RWPE2 (cell line): ENCODE measurements at regions not wholly inside any gene's neighbourhood (a gene's known extent, or its start where the extent isn't known, plus 50 kb on each side); places are given as distances from the start of the nearest gene placed in this dataset.

Source experiments
- ATAC-seq: fragments of 200-7000 bp; cut with Tn5 transposase; 3 replicates; pipeline ENCODE4 v1.9.1; 2021; ENCODE audit warnings: low read depth
- DNase-seq: peaks from one replicate; pipeline ENCODE4 v3.0.0-alpha.2; 2020; ENCODE audit warnings: low spot score
- H3K27ac ChIP-seq: fragments of 450-650 bp; 2 replicates; pipeline ENCODE4 v1.5.1; 2017; ENCODE audit warnings: mild to moderate bottlenecking; ENCODE audit not compliant: poor library complexity, severe bottlenecking
- H3K27me3 ChIP-seq: fragments of 250-450 bp; sonication (Bioruptor Pico); 2 replicates; pipeline ENCODE4 v1.5.1; 2021; ENCODE audit warnings: mild to moderate bottlenecking, moderate library complexity; ENCODE audit not compliant: insufficient read depth, poor library complexity, severe bottlenecking
- H3K36me3 ChIP-seq: fragments of 250-450 bp; sonication (Bioruptor Pico); 2 replicates; pipeline ENCODE4 v1.5.1; 2020; ENCODE audit warnings: low read depth, mild to moderate bottlenecking, moderate library complexity
- H3K4me1 ChIP-seq: fragments of 250-450 bp; sonication (Bioruptor Pico); 2 replicates; pipeline ENCODE4 v1.5.1; 2021; ENCODE audit warnings: mild to moderate bottlenecking, moderate library complexity; ENCODE audit not compliant: insufficient read depth, poor library complexity, severe bottlenecking
- H3K4me3 ChIP-seq: fragments of 250-450 bp; sonication (Bioruptor Pico); 2 replicates; pipeline ENCODE4 v1.5.1; 2021; ENCODE audit warnings: mild to moderate bottlenecking, moderate library complexity; ENCODE audit not compliant: severe bottlenecking
- H3K9me3 ChIP-seq: fragments of 250-450 bp; sonication (Bioruptor Pico); 2 replicates; pipeline ENCODE4 v1.5.1; 2021; ENCODE audit warnings: mild to moderate bottlenecking, moderate library complexity; ENCODE audit not compliant: severe bottlenecking
- TF ChIP-seq, protein P1 (sequence below): fragments of 450-650 bp; IDR thresholded peaks from one replicate; pipeline ENCODE4 v1.5.1; 2017; ENCODE audit warnings: mild to moderate bottlenecking, moderate library complexity; ENCODE audit not compliant: poor library complexity, severe bottlenecking

DNA sequence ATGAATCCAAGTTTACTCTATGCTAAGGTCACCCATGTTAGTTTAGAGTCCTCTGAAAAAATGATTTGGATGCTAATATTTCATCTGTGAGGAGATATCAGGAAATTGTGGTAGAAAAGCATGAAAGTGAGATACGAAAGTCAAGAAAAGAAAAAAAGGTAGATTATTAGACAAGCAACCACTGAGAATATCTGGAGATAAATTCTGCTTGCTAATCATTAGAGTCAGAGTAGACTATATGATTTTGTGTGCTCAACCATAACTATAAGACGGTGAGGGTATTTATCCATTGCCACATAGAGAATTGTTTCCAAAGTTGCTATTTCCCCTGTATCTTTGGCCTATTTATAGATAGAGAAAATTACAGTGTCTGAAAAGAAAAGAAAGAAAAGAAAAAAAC lies 706.7 kb downstream of the SLITRK5 start:
- Histone ChIP-seq H3K4me1 (no peaks in the 10 kb centered on the region), H3K9me3 (no peaks in the 10 kb centered on the region), H3K27me3 (no peaks in the 10 kb centered on the region), H3K36me3 (no peaks in the 10 kb centered on the region), H3K27ac (no peak overlapping the region), H3K4me3 (no peak overlapping the region)
- TF ChIP-seq, protein P1, sequence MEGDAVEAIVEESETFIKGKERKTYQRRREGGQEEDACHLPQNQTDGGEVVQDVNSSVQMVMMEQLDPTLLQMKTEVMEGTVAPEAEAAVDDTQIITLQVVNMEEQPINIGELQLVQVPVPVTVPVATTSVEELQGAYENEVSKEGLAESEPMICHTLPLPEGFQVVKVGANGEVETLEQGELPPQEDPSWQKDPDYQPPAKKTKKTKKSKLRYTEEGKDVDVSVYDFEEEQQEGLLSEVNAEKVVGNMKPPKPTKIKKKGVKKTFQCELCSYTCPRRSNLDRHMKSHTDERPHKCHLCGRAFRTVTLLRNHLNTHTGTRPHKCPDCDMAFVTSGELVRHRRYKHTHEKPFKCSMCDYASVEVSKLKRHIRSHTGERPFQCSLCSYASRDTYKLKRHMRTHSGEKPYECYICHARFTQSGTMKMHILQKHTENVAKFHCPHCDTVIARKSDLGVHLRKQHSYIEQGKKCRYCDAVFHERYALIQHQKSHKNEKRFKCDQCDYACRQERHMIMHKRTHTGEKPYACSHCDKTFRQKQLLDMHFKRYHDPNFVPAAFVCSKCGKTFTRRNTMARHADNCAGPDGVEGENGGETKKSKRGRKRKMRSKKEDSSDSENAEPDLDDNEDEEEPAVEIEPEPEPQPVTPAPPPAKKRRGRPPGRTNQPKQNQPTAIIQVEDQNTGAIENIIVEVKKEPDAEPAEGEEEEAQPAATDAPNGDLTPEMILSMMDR = no peak
- DNase-seq = no peak
- no peak for ATAC-seq

DNA sequence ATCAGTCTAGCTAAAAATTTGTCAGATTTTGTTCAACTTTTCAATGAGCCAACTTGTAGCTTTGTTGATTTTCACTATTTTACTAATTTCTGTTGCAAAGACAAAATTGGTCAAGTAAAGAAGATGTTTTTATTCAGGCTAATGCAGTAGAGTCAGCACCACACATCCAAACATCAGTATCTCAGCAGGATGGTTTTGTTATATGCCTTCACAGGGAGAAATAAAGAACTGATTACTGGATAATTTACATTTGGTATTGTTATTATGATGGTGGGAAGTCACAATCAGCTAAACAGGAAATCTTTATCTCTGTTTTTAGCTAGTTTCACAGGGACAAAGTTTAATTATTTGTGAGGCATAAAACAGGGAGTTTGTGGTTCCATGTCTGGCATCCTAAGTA lies 713.4 kb downstream of the SLITRK5 start:
- no peak for DNase-seq
- Histone ChIP-seq H3K27ac (no peak overlapping the region), H3K9me3 (no peaks in the 10 kb centered on the region), H3K27me3 (no peaks in the 10 kb centered on the region), H3K4me3 (no peak overlapping the region), H3K4me1 (no peaks in the 10 kb centered on the region), H3K36me3 (no peaks in the 10 kb centered on the region)
- ATAC-seq = no peak
- TF ChIP-seq, protein P1 = no peak

DNA sequence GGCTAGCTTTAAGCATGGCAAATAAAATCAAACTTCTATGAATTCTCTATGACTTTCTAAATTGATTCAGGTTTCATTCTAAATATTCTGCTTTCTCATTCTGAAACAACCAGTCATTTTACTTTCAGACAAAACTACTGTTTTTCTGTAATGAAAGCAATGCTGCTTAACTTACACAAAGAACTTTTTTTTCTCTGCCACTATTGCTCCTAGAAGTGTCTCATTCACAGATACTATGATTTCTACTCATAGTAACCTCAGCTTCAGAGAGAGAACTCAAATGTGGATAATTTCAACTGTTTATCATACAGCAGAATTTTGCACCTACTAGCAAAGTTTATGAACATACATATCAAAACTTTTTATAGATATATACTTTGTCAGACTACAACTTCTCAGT lies 724.6 kb downstream of the SLITRK5 start:
- Histone ChIP-seq H3K9me3 (no peaks in the 10 kb centered on the region), H3K4me1 (no peaks in the 10 kb centered on the region), H3K27ac (no peak overlapping the region), H3K4me3 (no peak overlapping the region), H3K36me3 (no peaks in the 10 kb centered on the region), H3K27me3 (no peaks in the 10 kb centered on the region)
- DNase-seq (no peak), ATAC-seq (no peak)
- TF ChIP-seq, protein P1 = no peak

DNA sequence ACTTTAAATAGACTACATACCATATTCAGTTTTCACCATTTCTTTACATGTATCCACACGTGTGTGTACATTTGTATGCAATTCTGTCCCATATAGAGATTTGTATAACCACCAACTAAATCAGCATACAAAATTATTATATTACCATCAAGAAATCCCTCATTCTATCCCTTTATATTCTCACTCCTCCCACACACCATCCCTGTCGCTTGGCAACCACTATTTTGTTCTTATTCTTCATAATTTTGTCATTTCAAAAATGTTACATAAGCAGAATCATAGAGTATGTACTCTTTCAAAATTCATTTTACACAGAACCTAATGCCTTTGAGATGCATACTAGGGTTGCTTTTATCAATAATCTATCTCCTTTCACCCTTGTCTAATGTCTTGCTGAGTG lies 740.5 kb downstream of the SLITRK5 start:
- Histone ChIP-seq H3K4me3 (no peak overlapping the region), H3K9me3 (no peaks in the 10 kb centered on the region), H3K36me3 (no peaks in the 10 kb centered on the region; the same call in 1 of the 2 replicates), H3K4me1 (no peaks in the 10 kb centered on the region), H3K27me3 (no peaks in the 10 kb centered on the region), H3K27ac (no peak overlapping the region)
- DNase-seq (no peak), ATAC-seq (no peak)
- TF ChIP-seq, protein P1 = no peak

DNA sequence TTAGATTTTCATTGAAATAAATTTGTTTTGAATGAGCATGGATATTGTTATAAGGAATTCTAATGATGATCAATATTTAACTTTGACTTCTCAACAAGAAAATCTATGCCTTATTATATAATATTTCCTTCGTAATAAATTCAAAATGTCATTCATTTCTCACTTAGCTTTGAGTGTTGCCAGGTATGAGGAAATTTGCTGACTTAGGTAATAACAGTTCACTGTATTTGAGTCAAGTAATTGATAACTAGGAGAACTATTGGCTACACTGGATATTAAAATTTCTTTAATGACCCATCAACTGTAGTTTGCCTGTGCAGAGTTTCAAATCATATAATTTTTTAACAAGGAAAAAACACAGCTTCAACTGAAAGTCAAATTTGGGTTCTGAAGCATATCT lies 746.6 kb downstream of the SLITRK5 start:
- H3K27ac ChIP-seq = no peak overlapping the region
- H3K4me3 ChIP-seq = no peak overlapping the region
- TF ChIP-seq, protein P1 = no peak
- no peaks in the 10 kb centered on the region for H3K27me3 ChIP-seq
- H3K36me3 ChIP-seq = no peaks in the 10 kb centered on the region; the same call in 1 of the 2 replicates
- no peaks in the 10 kb centered on the region for H3K4me1 ChIP-seq
- no peaks in the 10 kb centered on the region for H3K9me3 ChIP-seq
- DNase-seq = no peak
- ATAC-seq = no peak
